GM12874 (cell line): ENCODE measurements at regions not wholly inside any gene's neighbourhood (a gene's known extent, or its start where the extent isn't known, plus 50 kb on each side); places are given as distances from the start of the nearest gene placed in this dataset.

Experiments used
- TF ChIP-seq, protein P1 (sequence below): IDR thresholded peaks from 2 replicates; pipeline ENCODE4 v1.5.1; 2011; ENCODE audit warnings: low read depth, mild to moderate bottlenecking, control low read depth, low read length, moderate library complexity; ENCODE audit not compliant: insufficient read depth

DNA sequence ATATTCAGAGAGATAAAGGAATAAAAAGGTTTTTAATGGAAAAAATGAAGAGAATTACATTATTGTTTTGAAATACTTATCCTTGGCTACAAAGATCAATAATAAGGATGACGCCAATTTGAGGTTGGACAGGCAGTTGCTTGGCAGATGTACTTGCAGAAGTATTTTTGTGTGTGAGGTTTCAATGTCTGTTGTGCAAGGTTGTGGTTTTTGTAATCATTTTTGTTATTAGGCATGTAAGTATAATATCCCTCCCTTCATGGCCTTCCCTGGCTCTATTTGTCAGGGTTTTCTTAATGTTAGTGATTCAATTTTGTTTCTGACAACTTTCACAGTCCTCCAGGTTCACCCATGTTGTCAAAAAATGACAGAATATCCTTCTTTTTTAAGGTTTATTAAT, 105.9 kb downstream of the OTOL1 start:
- TF ChIP-seq, protein P1, sequence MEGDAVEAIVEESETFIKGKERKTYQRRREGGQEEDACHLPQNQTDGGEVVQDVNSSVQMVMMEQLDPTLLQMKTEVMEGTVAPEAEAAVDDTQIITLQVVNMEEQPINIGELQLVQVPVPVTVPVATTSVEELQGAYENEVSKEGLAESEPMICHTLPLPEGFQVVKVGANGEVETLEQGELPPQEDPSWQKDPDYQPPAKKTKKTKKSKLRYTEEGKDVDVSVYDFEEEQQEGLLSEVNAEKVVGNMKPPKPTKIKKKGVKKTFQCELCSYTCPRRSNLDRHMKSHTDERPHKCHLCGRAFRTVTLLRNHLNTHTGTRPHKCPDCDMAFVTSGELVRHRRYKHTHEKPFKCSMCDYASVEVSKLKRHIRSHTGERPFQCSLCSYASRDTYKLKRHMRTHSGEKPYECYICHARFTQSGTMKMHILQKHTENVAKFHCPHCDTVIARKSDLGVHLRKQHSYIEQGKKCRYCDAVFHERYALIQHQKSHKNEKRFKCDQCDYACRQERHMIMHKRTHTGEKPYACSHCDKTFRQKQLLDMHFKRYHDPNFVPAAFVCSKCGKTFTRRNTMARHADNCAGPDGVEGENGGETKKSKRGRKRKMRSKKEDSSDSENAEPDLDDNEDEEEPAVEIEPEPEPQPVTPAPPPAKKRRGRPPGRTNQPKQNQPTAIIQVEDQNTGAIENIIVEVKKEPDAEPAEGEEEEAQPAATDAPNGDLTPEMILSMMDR = no peak

DNA sequence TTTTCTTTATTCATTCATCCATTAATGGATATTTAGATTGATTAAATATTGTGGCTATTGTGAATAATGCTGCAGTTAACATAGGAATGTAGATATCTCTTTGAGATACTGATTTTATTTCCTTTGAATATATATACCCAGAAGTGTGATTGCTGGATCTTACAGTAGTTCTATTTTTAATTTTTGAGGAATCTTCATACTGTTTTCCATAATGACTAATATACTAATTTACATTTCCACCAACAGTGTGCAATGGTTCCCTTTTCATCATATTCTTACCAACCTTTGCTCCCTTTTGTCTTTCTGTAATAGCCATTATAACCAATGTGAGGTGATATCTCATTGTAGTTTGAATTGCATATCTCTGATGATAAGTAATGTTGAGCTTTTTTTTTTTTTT, 106.3 kb downstream of the OTOL1 start:
- TF ChIP-seq, protein P1 = no peak

DNA sequence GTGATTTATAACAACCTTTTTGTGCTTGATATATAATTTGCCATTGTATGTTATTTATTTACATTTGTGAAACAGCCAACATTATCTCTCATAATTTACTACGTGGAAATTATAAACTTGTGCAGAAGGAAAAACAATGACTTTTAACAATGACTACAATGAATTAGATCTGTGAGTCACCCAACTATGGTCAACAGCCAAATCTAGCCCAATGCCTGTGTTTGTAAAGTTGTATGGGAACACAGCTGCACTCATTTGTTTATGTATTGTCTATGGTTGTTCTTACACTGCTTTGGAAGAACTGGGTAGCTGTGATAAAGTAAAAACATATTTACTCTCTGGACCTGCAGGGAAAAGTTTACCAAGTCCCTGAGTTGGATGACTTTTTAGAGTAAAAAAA, 110.4 kb downstream of the OTOL1 start:
- TF ChIP-seq, protein P1 = no peak

DNA sequence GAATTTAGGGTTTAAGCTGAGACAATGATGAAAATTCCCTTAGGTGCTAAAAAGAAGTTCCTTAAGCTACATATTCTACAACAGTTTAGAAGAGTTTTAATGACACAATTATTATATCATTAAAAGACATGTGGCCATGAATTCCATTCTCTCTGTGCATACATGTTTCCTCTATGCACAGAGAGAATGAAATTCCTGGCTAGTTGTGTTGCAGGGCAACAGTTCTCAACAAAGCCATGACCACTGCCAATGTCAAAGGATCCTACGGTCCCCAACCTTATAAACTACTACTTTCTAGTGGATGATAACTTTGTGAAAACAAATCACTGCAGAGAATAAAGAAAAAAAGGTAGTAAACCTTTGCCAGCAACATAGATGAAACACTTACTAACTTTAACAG, 122.7 kb downstream of the OTOL1 start:
- TF ChIP-seq, protein P1 = no peak

DNA sequence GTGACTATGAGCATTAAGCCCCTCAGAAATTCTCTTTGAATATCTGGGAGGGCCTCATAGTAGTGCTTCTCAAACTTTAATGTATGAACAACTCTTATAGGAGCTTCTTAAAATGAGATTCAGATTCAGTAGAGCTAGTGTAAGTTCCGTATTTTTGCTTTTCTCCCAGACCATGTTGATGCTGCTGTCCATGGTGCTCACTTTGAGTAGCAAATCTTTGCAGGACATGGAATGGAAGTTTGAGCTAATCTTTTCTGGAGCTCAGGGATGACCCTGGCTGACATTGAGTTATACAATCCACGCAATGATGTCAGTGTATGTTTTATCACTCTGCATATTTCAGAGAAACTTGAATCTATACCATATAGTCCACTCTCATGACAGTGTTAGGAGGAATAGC, 134.2 kb downstream of the OTOL1 start:
- TF ChIP-seq, protein P1 = no peak

DNA sequence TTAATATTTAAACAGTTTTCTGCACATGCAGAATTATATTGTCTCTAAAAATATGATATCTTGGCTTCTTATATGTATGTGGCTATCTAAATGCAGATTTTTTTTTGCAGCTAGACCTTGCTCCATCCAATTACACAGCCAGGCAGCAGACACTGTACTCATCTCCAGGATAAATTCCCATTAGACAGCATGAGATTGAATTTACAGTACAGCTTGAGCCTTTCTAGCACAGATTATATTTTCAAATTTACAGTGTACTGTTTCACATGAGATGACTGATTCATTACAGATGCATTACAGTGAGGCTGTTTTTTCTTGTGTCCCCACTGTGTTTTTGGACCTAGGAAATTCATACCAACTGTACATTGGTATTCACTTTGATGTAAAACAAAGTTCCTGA, 134.9 kb downstream of the OTOL1 start:
- TF ChIP-seq, protein P1 = no peak

DNA sequence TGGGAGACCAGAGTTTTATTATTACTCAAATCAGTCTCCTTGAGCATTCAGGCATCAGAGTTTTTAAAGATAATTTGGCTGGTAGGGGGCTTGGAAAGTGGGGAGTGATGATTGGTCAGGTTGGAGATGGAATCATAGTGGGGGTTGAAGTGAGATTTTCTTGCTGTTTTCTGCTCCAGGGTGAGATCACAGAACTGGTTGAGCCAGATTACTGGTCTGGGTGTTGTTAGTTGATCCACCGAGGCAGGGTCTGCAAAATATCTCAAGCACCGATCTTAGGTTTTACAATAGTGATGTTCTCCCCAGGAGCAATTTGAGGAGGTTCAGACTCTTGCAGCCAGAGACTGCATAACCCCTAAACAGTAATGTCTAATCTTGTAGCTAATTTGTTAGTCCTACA, 141.0 kb downstream of the OTOL1 start:
- TF ChIP-seq, protein P1 = no peak

DNA sequence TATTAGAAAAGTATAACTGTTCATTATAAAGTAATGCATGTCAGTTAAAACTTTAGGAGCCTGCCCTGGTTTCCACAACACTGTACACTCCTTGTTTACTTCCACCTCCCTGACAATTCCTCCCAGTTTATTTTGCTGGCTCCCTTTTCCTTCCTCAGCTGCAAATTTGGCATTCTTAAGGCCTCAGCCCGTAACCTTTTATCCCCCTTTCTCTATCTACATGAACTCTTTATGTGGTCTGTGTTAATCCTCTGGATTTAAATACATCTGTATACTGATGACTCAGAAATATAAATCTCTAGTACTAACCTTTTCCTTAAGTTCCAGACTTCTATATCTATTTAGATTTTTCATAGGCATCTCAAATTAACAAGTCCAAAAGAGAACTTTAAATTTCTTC, 143.6 kb downstream of the OTOL1 start:
- TF ChIP-seq, protein P1 = no peak
